ENCODE measurements at regions not wholly inside any gene's neighbourhood (a gene's known extent, or its start where the extent isn't known, plus 50 kb on each side); places are given as distances from the start of the nearest gene placed in this dataset.
"Not testable (repeated sequence)": the region's sequence is repeated elsewhere in the genome, so short reads cannot be mapped to it uniquely, and the experiment has no call there.

DNA sequence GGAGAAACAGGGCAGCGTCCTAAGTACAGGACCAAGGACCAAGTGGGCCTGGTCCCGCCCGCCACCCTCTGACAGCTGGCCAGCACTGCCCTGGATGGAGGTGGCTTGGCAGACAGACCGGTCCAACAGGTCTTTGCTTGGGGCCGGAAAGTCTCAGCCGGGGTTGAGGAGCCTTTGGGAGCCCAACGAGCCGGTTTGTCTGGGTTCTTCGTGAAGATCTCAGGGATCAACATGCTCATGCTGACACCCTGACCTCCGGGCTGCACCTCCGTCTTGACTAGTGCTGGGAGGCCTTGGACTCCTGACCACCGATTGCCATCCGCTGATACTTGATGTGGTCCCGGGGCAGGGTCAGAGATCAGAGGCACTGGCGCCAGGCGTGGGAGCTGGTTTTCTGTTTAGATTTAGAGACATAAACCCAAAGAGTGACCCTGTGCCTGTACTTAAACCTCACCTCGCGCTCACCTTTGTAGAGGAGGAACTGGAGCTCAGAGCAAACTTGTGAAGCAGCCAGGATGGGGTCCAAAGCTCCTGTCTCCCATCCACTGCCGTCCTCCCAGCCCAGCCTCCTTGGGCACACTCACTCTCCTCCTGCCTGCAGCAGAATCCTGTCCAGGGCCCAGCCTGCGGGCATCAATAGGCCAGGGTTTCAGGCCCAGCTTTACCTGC, 92.1 kb upstream of the GSE1 start:
- no peak for DNase-seq

DNA sequence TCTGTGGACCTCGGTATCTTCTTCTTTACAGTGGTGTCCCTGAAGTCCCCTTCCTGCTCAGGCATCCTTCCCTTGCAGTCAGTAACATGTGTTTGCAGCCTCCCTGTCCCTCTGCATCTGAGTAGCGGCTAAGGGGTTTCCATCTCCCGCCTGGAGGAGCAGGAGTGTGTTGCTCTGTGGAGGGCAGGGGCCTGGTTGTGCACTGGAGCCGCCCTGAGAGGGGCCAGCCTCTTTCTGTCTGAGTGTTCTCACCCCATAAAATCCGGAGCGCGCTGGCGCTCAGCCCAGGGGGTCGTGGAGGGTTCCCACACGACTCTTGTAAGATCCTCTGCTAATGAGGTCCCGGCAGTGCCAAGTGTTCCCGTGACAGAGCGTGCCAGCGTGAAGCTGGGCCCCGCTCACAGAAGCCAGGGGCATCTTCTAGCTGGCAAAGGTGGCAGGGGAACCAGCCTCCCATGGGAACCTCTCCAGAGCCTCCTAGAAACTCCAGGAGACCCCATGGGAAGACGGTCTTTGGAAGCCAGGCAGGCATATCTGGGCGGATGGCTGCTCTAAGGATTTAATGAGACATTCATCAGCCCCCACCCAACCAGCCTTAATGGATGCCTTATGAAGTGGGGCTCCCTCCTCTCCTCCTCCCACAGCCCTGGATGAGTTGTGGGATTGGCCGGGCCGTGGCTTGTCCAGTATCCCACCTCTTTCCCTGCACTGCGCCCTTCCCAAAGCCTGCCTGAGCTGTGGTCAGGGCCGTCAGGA, 91.4 kb upstream of the GSE1 start:
- DNase-seq: no peak

DNA sequence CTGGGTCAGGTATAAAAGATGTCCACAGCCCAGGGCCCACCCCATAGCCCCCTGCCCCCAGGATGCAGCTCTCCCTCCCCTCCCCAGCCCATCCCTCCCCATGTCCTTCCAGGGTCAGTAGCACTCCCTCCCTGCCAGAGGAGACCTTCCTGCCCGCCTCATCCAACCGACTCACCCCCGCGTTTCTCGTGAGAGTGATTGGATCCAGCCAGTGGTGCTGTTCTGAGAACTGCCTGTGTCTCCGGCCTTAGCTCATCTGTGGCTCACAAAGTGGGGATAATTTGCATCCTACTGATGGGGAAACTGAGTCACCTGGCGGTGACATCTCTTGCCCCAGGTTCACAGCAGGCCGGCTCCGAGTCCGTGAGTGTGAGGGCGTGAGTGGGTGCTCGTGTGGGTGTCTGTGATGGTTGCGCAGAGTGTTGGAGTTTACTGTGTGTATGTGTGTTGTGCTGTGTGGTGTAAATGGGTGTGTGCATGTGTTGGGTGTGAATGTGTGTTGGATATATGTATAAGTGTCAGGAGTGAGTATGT, 90.7 kb upstream of the GSE1 start:
- no peak for DNase-seq

DNA sequence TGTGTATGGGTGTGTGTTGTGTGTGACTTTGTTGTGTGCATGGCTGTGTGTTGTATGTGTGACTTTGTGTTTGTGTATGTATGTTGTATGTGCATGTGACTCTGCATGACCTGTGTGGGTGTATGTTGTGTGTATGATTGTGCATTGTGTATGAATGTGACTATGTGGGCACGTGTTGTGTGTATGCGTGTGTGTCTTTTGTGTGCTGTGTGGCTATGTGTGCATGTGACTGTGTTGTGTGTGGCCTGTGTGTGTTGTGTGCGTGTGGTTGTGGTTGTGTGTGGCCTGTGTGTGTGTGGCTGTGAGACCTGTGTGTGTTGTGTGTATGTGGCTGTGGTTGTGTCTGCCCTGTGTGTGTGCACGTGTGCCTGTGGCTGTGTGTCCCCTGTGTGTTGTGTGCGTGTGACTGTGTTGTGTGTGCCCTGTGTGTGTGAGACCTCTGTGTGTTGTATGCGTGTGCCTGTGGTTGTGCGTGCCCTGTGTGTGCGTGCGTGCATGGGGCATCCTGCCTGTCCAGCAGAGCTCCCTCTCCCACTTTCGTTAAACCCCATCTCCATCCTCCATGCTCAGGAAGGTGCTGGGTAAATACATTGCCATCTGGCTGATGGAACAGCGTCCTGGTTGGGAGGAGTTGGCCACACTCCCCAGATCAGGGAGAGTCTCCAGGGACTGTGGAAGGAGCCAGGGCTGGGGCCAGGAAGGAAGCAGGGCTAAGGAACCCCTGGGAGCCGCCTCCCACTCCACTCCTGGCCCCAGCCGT, 90.1 kb upstream of the GSE1 start:
- no peak for DNase-seq

DNA sequence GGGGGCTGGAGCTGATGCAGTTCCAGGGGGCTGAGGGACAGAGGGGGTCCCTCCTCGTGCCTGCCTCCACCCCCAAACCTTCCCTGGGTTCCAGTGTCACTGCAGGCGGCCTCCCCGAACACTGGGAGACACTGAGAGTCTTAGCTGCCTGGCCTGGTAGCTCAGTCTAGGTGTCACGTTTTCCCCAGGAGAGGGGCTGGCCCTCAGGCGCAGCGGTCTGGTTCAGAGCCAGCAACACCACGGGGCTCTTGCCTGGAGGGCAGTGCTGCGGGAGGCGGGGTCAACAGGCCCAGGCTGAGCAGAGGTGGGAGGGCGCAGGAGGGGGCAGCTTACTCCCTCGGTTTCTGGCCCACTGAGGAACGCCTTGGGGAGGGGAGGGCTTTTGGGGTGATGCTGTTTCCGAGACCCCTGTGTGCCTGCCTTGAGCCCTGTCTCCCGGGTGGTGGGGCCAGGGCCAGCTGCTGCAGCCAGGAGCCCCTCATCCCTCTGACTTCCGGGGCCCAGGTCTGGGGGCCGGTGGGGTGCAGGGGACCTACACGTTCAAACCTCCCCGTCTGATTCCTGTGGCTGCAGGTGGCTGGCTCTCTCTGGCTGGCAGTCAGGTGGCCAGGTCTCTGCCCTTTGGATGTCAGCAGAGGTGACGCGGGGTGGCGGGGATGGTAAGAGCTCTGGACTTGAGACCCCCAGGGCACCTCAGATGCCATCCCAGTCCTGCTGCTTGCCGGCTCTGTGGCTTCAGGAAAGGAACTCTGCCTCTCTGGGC, 89.3 kb upstream of the GSE1 start:
- peak; percentile 50 for DNase-seq

DNA sequence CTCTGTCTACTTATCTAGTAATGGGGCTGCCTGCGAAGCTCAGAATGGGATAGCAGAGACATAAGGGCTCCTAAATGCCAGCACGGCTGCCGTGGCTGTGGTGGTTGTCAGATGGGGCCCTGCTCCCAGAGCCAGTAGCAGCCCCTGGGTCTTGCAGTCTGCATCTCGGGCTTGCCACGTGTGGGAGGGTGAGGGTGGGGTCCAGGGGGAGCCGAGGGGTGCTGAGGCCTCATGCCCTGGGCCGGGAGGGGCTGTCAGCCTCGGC, 88.8 kb upstream of the GSE1 start:
- no peak for DNase-seq

DNA sequence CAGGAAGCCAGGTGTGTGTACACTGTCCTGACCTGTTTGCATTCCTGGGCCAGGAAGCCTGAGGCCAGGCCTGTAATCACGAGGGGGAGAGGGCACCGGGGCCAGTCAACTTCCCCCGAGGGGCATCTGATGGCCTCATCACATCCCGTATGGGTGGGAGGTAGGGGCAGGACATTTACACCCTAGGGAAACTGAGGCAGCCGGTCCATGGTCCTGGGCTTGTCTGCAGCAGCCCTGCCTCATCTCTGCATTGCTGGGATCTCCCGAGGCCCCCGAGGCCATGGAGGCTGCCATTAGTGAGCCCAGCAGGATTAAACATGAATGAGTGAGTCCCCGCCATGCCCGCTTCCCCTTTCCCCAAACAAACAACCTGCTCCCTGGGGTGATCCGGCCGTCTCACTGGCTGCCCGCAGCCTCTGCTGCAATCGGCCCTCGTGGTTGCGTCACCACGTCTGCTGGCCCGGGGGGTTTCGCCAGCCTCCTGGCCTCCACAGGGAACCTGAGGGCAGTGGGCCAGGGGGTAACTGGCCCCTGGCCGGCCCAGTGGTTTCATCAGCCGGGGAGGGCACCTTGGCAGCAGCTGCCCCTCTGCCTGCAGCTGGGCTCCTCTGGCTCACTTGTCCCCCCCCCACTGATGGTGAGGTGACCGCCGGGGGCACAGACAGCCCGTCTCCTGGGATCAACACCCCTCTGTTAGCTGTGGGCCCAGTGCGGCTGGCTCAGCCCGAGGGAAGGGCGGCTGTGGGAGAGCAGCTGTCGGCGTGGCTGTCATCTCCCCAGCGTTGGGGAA, 88.3 kb upstream of the GSE1 start:
- peak; percentile 85 for DNase-seq

DNA sequence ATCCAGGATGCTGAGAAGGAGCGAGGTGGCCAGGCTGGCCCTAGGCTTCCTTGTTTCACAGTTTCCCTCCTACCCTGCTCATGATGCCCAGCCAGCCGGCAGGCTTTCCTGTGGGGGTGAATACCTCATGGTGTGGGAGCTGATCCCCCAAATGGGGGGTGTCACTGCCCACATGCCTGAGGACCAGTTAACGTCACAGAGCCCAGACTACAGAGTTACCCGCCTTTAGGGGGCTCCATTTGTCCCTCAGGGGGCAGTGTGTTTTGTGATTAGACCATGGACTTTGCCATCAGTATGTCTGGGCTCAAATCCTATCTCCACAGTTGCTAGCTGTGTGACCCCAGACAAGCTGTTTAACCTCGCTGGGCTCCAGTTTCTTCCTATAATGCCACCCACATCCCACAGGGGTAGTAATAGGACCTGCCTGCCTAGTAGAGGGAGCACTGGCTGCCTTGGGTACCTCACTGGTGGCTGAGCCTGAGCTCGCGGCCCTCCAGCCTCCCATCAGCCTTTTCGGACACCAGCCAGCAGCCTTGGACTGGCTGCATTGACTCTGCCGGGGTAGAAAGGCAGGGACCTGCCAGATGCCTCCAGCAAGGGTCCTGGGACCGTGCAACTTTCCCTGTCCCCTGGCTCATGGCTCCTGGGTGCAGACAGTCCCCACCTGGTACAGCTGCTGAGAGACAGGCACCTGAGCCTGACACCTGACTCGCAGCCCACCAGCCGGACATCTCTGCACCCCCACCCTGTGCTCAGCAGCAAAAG, 87.5 kb upstream of the GSE1 start:
- DNase-seq: no peak

DNA sequence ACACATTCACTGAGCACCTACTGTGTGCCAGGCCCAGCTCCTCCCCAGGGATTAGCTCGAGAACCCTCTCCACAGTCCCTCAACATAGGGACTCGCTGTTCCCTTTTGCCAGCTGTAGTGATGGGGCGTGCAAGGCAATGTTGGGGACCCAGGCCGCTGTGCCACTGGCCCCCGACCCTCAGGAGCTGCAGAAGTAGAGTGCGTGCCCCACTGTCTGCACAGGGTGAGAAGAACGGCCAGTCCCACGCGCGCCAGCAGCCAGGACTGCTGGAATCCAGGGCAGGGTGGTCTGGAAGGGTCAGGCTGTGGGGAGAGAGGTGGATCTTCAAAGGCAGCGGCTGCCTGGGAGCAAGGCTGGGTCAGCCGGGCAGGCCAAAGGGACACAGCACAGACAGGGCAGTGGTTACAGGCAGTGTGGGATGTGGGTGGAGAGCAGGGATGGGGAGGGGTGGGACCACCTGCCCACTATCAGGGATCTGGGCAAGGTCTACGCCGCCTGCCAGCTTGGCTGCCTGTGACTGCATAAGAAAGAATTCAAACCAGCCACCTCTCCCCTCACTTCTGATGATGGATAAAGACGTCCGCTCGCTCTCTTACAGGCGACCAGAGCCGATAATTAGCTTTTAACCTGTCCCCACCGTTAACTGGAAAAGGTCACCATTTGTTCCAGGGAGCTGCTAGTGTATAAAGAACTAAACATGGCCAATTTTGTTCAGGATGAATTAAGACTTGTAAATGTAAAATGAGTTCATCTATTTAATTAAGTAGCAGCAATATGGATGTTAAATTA, 86.7 kb upstream of the GSE1 start:
- no peak for DNase-seq

DNA sequence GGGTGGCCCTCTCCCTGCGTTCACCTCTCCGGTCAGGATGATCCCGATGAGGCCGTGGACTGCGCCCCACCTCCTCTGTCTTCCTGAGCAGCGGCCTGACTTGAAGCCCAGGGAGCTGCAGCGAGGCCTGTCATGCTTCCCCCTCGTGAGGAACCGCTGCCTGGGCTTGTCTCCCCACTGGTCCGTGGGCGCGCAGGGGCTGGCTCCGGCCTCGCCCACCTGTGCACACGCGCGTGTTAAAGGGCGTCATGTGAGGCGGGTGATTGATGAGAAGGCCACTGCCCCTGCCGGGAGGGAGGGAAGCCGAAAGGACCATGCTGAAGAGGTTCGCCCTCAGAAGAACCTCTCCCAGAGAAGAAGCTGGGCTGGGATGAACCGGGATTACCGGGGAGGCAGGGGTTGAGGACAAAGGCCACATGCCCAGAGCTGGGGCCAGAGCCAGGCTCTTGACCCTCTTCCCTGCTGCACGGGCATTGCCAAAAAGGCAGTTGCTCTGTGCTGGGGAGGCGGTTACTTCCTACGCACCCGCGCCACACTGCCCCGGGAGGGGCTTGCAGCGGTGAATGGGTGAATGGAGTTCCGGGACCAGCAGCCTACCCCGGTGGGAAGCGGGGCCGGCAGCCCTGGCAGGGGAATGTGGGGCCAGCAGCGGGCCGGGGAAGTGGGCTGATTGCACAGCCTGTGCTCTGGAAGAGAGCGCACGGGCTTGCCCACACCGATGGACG, 85.9 kb upstream of the GSE1 start:
- no peak for DNase-seq

DNA sequence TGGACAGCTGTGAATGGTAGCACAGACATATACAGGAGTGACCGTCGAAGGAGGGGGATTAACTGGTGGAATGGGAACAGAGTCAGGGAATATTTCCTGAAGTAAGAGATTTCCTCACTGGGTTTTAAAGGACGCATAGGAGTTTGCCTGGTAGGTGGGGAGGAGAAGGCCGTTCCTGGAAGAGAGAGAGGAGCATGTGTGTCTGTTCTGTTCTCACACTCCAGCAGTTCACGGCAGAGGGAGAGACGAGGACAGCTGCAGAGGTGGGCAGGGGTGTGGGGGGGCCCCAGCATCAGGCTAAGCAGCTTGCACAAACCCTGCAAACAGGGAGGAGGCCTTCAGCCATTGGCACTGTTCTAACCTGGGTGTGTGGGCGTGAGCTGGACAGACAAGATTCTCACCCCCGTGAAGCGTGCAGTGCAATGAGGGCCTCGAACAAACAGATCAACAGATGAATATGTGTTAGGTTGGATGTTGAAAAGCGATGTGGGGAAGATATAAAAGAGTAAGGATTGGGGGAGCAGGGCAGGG, 85.3 kb upstream of the GSE1 start:
- no peak for DNase-seq

DNA sequence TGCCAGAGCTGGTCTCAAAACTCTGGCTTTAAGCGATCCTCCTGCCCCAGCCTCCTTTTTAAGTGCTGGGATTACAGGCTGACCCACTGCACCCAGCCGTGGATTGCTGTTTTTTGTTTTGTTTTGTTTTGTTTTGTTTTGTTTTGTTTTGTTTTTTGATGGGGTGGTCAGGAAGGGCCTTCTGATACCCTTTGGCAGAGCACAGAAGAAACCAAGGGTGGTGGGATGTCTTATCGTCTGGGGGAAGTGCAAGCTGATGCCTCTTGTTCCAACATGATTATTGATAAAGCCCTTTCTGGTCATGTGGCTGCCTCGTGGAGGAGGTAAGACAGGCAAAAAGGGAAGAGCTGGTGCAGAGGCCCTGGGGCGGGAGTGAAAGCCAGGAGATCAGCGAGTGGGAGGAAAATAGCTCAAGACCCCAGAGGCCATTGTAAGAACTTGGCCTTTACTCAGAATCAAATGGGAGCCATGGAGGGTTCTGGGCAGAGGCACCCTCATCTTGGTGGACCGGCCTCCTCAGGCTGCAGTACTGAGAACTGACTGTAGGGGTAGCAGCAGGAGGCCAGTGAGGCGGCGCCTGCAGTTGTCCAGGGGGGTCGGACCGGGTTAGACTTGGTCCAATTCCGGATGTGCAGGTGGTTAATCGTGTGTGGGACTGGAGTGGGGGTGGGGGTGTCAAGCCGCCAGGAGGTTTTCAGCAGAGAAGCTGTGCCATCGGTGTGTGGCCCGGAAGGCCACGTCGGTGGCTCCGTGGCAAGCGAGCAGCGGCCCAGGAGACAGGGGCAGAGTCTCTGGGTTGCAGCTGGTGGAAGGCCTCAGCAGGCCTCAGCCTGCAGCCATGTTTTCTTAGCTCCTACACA, 84.4 kb upstream of the GSE1 start:
- DNase-seq: no peak

DNA sequence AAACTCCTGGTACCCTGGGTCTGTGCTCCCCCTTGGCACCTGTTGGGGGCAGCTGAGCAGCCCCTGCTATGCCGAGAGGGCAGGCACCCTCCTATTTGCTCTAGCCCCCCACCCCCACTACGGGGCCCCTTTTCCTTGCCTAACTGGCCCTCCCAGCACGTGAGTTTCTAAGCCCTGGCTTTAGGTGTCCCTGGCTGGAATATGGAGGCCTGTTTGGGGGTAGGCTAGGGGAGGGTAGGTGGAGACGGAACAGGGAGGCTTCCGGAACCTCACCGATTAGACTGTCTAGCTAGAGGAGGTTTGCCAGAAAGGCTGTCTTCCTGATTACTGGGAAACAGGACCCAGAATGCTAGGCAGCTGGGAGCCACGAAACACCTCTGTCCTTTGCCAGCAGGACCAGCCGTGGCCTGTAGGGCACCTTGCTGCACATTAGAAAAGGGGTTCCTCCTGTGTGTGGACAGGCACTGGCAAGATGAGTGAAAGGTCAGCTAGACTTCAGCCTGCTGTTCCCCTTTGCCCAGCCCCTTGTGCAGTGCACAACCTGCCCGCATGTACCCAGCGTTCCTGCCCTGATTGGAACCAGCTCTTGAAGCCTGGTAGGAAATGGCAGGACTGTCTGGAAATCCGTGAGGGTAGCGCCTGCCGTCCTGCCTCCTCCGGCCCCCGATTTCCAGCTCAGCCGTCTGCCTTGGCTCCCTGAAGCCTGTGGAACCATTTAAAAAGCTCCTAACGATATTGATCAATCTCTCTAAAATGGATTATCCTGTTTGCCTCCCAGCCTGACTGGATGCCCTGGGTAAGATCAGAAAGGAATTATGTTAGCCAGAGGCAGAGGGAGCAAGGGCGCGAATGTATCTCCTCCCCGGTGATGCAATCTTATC, 83.4 kb upstream of the GSE1 start:
- DNase-seq: no peak

DNA sequence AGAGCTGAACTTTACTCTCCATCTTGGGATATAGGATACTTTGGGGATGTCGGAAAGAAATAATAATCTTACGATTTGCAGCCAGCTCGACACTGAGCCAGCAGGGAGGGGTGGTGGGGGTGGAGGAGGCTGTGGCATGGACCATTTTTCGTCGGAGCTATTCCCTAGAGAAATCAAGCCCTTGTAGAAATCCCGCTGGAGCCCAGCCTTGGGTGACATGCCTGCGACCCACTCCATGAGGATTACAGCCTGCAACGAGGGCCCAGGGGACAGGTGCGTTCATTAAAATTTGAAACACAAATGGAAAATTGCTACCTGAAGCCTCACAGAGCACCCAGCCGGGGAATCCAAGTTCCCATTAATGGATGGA, 82.8 kb upstream of the GSE1 start:
- no peak for DNase-seq

DNA sequence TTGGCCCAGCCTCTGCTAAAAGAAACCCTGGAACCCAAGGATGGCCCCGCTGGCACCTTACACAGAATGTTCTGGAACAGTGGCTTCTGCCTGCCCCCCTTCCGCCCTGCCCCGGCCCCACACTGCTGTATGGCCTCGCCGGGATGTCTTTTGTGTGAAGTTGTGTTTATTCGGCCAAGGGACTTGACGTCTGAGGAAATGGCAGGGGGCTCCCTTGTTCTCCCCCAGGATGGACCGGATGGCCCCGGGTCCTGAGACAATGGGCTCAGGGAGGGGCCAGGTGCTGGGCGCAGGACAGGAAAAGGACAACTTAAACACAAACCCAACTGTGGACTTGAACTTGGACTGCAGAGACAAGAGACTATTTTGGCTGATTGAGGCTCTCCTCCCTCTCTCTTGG, 81.6 kb upstream of the GSE1 start:
- no peak for DNase-seq

DNA sequence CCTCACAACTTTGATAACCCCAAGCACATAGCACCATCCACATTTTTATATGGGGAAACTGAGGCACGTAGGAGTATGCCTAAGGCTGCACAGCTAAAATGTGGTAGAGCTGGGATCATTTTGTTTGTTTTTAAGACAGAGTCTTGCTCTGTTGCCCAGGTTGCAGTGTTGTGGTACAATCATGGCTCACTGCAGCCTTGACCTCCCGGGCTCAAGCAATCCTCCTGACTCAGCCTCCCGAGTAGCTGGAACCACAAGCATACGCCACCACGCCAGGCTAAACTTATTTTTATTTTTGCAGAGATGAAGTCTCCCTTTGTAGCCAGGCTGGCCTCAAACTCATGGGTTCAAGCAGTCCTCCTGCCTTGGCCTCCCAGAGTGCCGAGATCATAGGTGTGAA, 81.0 kb upstream of the GSE1 start:
- DNase-seq: no peak

DNA sequence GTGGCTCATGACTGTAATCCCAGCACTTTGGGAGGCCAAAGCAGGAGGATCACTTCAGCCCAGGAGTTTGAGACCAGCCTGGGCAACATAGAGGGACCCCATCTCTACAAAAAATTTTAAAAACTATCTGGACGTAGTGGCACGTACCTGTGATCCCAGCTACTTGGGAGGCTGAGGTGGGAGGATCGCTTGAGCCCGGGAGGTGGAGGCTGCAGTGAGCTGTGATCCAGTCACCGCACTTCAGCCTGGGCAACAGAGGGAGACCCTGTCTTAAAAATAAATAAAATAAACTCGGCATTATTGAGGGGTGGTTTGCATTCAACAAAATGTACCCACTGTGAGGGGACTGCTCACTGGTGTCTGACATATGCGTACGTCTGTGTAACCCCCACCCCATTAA, 79.5 kb upstream of the GSE1 start:
- not testable (repeated sequence) for DNase-seq
